H1 (cell line): ENCODE measurements at regions not wholly inside any gene's neighbourhood (a gene's known extent, or its start where the extent isn't known, plus 50 kb on each side); places are given as distances from the start of the nearest gene placed in this dataset.

Experiments
- CTCF ChIA-PET: fragments of 300-600 bp; sonication (Branson Sonifier 250); formaldehyde crosslinking; loops from one replicate; lab custom pipeline; 2021; ENCODE audit not compliant: partially characterized antibody; lab: Charles Lee
- POLR2A ChIA-PET: fragments of 300-600 bp; sonication (Branson Sonifier 250); formaldehyde crosslinking; loops from one replicate; lab custom pipeline; 2021; ENCODE audit warnings: inconsistent platforms; ENCODE audit not compliant: partially characterized antibody; lab: Charles Lee
- DNase-seq, 2 experiments: peaks; one replicate each; pipeline versions ENCODE4 v3.0.0 to v3.0.0-alpha.2; 2010 to 2022; ENCODE audit warnings: low spot score in 2 of 2, low read depth in 1 of 2, mixed read lengths in 1 of 2
- FAIRE-seq: peaks from 2 replicates; lab custom pipeline; 2011; peaks lifted over from hg19 to GRCh38; lab: Jason Lieb, UNC
- H2AFZ ChIP-seq: 2 replicates; pipeline ENCODE4 v1.8.1; 2012; ENCODE audit warnings: low read length, inconsistent platforms
- H2AK5ac ChIP-seq: 2 replicates; pipeline ENCODE4 v1.6.1; 2013; ENCODE audit warnings: low read depth, low read length
- H2BK120ac ChIP-seq: replicated peaks from 2 replicates; pipeline ENCODE3; 2013; ENCODE audit warnings: low read depth, low read length, inconsistent platforms
- H2BK12ac ChIP-seq: 2 replicates; pipeline ENCODE4 v1.6.1; 2013; ENCODE audit warnings: low read depth, low read length
- H2BK15ac ChIP-seq: 2 replicates; pipeline ENCODE4 v1.6.1; 2013; ENCODE audit warnings: low read length
- H2BK20ac ChIP-seq: 2 replicates; pipeline ENCODE4 v1.6.1; 2013; ENCODE audit warnings: low read length
- H2BK5ac ChIP-seq: 2 replicates; pipeline ENCODE4 v1.6.1; 2013; ENCODE audit warnings: low read depth, low read length
- H3K14ac ChIP-seq: 2 replicates; pipeline ENCODE4 v1.6.1; 2013; ENCODE audit warnings: inconsistent platforms; ENCODE audit not compliant: insufficient read length
- H3K18ac ChIP-seq: 2 replicates; pipeline ENCODE4 v1.6.1; 2013; ENCODE audit warnings: low read length; ENCODE audit errors: extremely low read depth
- H3K23ac ChIP-seq: 2 replicates; pipeline ENCODE4 v1.6.1; 2013; ENCODE audit warnings: inconsistent platforms; ENCODE audit not compliant: insufficient read length
- H3K23me2 ChIP-seq: 2 replicates; pipeline ENCODE4 v1.6.1; 2013; ENCODE audit warnings: low read depth, low read length
- H3K27ac ChIP-seq: 2 replicates; pipeline ENCODE4 v1.6.1; 2011; ENCODE audit warnings: low read depth, low read length, inconsistent platforms
- H3K27me3 ChIP-seq, 4 experiments: replicated peaks in 1 of 4; 1 replicate in 1 of 4; 2 replicates in 3 of 4; pipeline versions ENCODE4 v1.6.1 to v1.8.1; 2011 to 2013; ENCODE audit warnings: low read length in 3 of 4, mild to moderate bottlenecking in 3 of 4, inconsistent platforms in 2 of 4, mixed read lengths in 2 of 4, moderate library complexity in 1 of 4; ENCODE audit not compliant: control insufficient read depth in 3 of 4, insufficient read depth in 3 of 4; ENCODE audit errors: extremely low read depth in 1 of 4
- H3K36me3 ChIP-seq, 4 experiments: 2 replicates each; pipeline versions ENCODE4 v1.6.1 to v1.8.1; 2011 to 2013; ENCODE audit warnings: mild to moderate bottlenecking in 4 of 4, low read length in 3 of 4, moderate library complexity in 2 of 4, control low read depth in 1 of 4, inconsistent platforms in 1 of 4; ENCODE audit not compliant: insufficient read depth in 4 of 4, control insufficient read depth in 2 of 4
- H3K4ac ChIP-seq: replicated peaks from 2 replicates; pipeline ENCODE3; 2013; ENCODE audit warnings: low read length, low read depth, mixed read lengths, inconsistent platforms; ENCODE audit not compliant: insufficient read length
- H3K4me1 ChIP-seq, 4 experiments: replicated peaks in 1 of 4; 1 replicate in 1 of 4; 2 replicates in 3 of 4; pipeline versions ENCODE4 v1.6.1 to v1.8.1; 2011 to 2013; ENCODE audit warnings: low read length in 3 of 4, inconsistent platforms in 2 of 4, mixed read lengths in 1 of 4; ENCODE audit not compliant: insufficient read depth in 4 of 4, control insufficient read depth in 3 of 4
- H3K4me2 ChIP-seq, 2 experiments: 2 replicates each; pipeline versions ENCODE4 v1.6.1 to v1.8.1; 2011 to 2013; ENCODE audit warnings: low read depth in 2 of 2, low read length in 2 of 2, control low read depth in 1 of 2, inconsistent platforms in 1 of 2, mild to moderate bottlenecking in 1 of 2; ENCODE audit not compliant: insufficient read depth in 1 of 2
- H3K4me3 ChIP-seq, 4 experiments: fragments of 200-600, 300-600 bp in 1 of 4; sonication (generic), shearing (Covaris generic), sonication (Bioruptor Twin) in 1 of 4; 2 replicates each; pipeline versions ENCODE4 v1.5.1 to v1.8.1; 2011 to 2016; ENCODE audit warnings: low read length in 4 of 4, low read depth in 3 of 4, control low read depth in 2 of 4, inconsistent platforms in 2 of 4, mild to moderate bottlenecking in 2 of 4, mixed read lengths in 1 of 4, moderate library complexity in 1 of 4; ENCODE audit not compliant: insufficient read depth in 2 of 4; ENCODE audit errors: extremely low read depth in 1 of 4
- H3K56ac ChIP-seq: replicated peaks from 2 replicates; pipeline ENCODE3; 2013; ENCODE audit warnings: low read depth, mild to moderate bottlenecking, mixed read lengths, low read length, inconsistent platforms; ENCODE audit not compliant: insufficient read length
- H3K79me1 ChIP-seq: 2 replicates; pipeline ENCODE4 v1.6.1; 2013; ENCODE audit warnings: low read depth, low read length, control low read depth
- H3K79me2 ChIP-seq, 2 experiments: 2 replicates each; pipeline versions ENCODE4 v1.6.1 to v1.8.1; 2012 to 2013; ENCODE audit warnings: low read length in 2 of 2, mild to moderate bottlenecking in 2 of 2, inconsistent platforms in 1 of 2; ENCODE audit not compliant: insufficient read depth in 2 of 2, control insufficient read depth in 1 of 2
- H3K9ac ChIP-seq, 4 experiments: replicated peaks in 1 of 4; 1 replicate in 1 of 4; 2 replicates in 3 of 4; pipeline versions ENCODE4 v1.6.1 to v1.8.1; 2011 to 2013; ENCODE audit warnings: low read depth in 3 of 4, low read length in 3 of 4, control low read depth in 2 of 4, mild to moderate bottlenecking in 2 of 4, moderate library complexity in 2 of 4, inconsistent platforms in 1 of 4; ENCODE audit errors: extremely low read depth in 1 of 4
- H3K9me3 ChIP-seq, 2 experiments: 2 replicates each; pipeline versions ENCODE4 v1.6.1 to v1.8.1; 2012 to 2013; ENCODE audit warnings: mild to moderate bottlenecking in 2 of 2, moderate library complexity in 2 of 2, control low read depth in 1 of 2, inconsistent platforms in 1 of 2, low read depth in 1 of 2, low read length in 1 of 2, mixed read lengths in 1 of 2; ENCODE audit not compliant: insufficient read depth in 2 of 2
- H4K20me1 ChIP-seq, 2 experiments: replicated peaks in 1 of 2; 2 replicates each; pipeline versions ENCODE3 to v1.8.1; 2011 to 2013; ENCODE audit warnings: inconsistent platforms in 2 of 2, low read length in 2 of 2, mild to moderate bottlenecking in 1 of 2; ENCODE audit not compliant: insufficient read depth in 2 of 2, control insufficient read depth in 1 of 2
- H4K5ac ChIP-seq: 2 replicates; pipeline ENCODE4 v1.6.1; 2013; ENCODE audit warnings: low read length, low read depth, mixed read lengths, inconsistent platforms; ENCODE audit not compliant: insufficient read length
- H4K8ac ChIP-seq: 2 replicates; pipeline ENCODE4 v1.8.0; 2013; ENCODE audit warnings: mild to moderate bottlenecking, moderate library complexity, low read length, inconsistent platforms; ENCODE audit not compliant: insufficient read depth; ENCODE audit errors: extremely low read depth
- H4K91ac ChIP-seq: replicated peaks from 2 replicates; pipeline ENCODE3; 2013; ENCODE audit warnings: low read length, mixed read lengths, inconsistent platforms; ENCODE audit not compliant: insufficient read length
- BACH1 ChIP-seq: IDR thresholded peaks from 2 replicates; pipeline ENCODE4 v1.6.1; 2012; ENCODE audit warnings: low read length, improper control_type of control experiment
- CBX8 ChIP-seq: fragments of 300-800, 300-1000 bp; sonication (generic); IDR thresholded peaks from 2 replicates; pipeline ENCODE4 v1.7.1; 2016; ENCODE audit warnings: low read depth, low read length, borderline replicate concordance
- CEBPB ChIP-seq: IDR thresholded peaks from 2 replicates; pipeline ENCODE4 v1.6.1; 2012; ENCODE audit warnings: low read depth, low read length
- JUND ChIP-seq: IDR thresholded peaks from 2 replicates; pipeline ENCODE4 v1.6.1; 2011; ENCODE audit warnings: mild to moderate bottlenecking, improper control_type of control experiment, low read length
- PHF8 ChIP-seq: fragments of 200-600 bp; sonication (generic); conservative IDR thresholded peaks from 2 replicates; pipeline ENCODE4 v1.7.1; 2012; ENCODE audit warnings: low read depth, mild to moderate bottlenecking, inconsistent platforms, low read length, moderate library complexity
- POLR2A ChIP-seq, 2 experiments: IDR thresholded peaks; 1 replicate in 1 of 2; 2 replicates in 1 of 2; pipeline ENCODE4 v1.6.1; 2011; ENCODE audit warnings: low read depth in 2 of 2, low read length in 2 of 2, mild to moderate bottlenecking in 2 of 2; ENCODE audit errors: control extremely low read depth in 1 of 2
- POLR2AphosphoS5 ChIP-seq: IDR thresholded peaks from 2 replicates; pipeline ENCODE4 v1.6.1; 2011; ENCODE audit warnings: low read depth, low read length
- SAP30 ChIP-seq: fragments of 300-600 bp; sonication (generic); IDR thresholded peaks from 2 replicates; pipeline ENCODE4 v1.7.1; 2012; ENCODE audit warnings: low read length, moderate library complexity, mild to moderate bottlenecking, inconsistent platforms; ENCODE audit not compliant: insufficient read depth, insufficient replicate concordance
- SIN3A ChIP-seq, 2 experiments: IDR thresholded peaks in 1 of 2; conservative IDR thresholded peaks in 1 of 2; 2 replicates each; pipeline ENCODE4 v1.6.1; 2011 to 2012; ENCODE audit warnings: low read length in 2 of 2, improper control_type of control experiment in 1 of 2, low read depth in 1 of 2, mild to moderate bottlenecking in 1 of 2
- SP1 ChIP-seq: IDR thresholded peaks from 2 replicates; pipeline ENCODE4 v1.6.1; 2011; ENCODE audit warnings: low read depth, low read length
- TBP ChIP-seq: IDR thresholded peaks from 2 replicates; pipeline ENCODE4 v1.6.1; 2011; ENCODE audit warnings: low read depth, low read length, improper control_type of control experiment
- YY1 ChIP-seq: IDR thresholded peaks from 2 replicates; pipeline ENCODE4 v1.6.1; 2011; ENCODE audit warnings: low read depth, mild to moderate bottlenecking, low read length
- WGBS, 2 experiments: shearing (Covaris generic) in 1 of 2; methylation state at CpG; one replicate each; pipeline versions ENCODE4 v1.1.6 to v1.1.7; 2013 to 2015; ENCODE audit warnings: low lambda C conversion rate in 2 of 2, mixed read lengths in 2 of 2, inconsistent platforms in 1 of 2, low coverage in 1 of 2, missing lambda C conversion rate in 1 of 2; ENCODE audit not compliant: insufficient replicate concordance in 2 of 2, insufficient coverage in 1 of 2, insufficient read length in 1 of 2; ENCODE audit errors: extremely low coverage in 1 of 2, missing lambda C conversion rate in 1 of 2; 5-methylcytosine and 5-hydroxymethylcytosine counted together
- TF ChIP-seq, protein P1 (sequence below): IDR thresholded peaks from 2 replicates; pipeline ENCODE4 v1.6.1; 2011; ENCODE audit warnings: low read length, improper control_type of control experiment
- TF ChIP-seq, protein P2 (sequence below): IDR thresholded peaks from 2 replicates; pipeline ENCODE4 v1.6.1; 2012; ENCODE audit warnings: inconsistent platforms

DNA sequence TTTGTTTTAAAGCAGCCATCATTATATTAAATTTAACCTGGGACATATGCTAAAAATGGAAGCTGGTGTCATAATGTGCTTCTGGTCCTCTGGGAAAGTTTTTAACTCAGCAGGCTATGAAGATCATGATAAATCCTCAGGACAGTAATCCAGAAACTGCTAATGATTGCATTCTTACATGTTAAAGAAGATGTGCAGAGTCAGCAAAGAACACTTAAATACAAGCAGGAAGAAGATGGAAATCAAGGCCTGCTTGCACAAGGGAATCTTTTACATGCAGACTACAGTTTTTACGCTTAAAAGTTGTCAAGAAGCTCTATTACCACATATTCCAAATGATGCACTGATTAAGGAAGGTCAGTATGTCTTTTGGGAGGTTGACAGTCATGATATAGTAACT lies 246.0 kb upstream of the PTPRD start:
- FAIRE-seq (no peak), DNase-seq (no peak)
- ChIA-PET CTCF (no interaction called here), POLR2A (no interaction called here)
- Histone ChIP-seq H3K56ac (no peak overlapping the region), H3K36me3 (no peaks in the 10 kb centered on the region), H2AFZ (peak overlapping the region; percentile 61; the same call in 1 of the 2 replicates), H4K91ac (no peak overlapping the region), H3K4me1 (no peaks in the 10 kb centered on the region), H4K8ac (no peak overlapping the region), H2BK15ac (no peak overlapping the region), H3K14ac (no peak overlapping the region), H3K79me1 (no peaks in the 10 kb centered on the region), H3K18ac (no peak overlapping the region), H3K27ac (no peak overlapping the region), H2BK120ac (no peak overlapping the region), H3K4ac (no peak overlapping the region), H3K4me2 (no peak overlapping the region), H3K23ac (no peak overlapping the region), H3K9ac (peak overlapping the region in 1 of 4 experiments; percentile 34; a peak in 1 of 7 replicates), H4K5ac (no peak overlapping the region), H2BK12ac (no peak overlapping the region), H3K23me2 (no peaks in the 10 kb centered on the region), H4K20me1 (no peaks in the 10 kb centered on the region), H3K9me3 (no peaks in the 10 kb centered on the region), H3K27me3 (no peaks in the 10 kb centered on the region), H3K4me3 (no peak overlapping the region), H2BK20ac (no peak overlapping the region), H2AK5ac (no peak overlapping the region), H2BK5ac (no peak overlapping the region), H3K79me2 (no peaks in the 10 kb centered on the region)
- WGBS, 2 experiments = 100% methylated on average over 1 of the region's 1 CpG; no CpG with 5 or more reads in 1 of the 2 experiments
- TF ChIP-seq TBP (no peak), BACH1 (no peak), SP1 (no peak), YY1 (no peak), POLR2AphosphoS5 (no peak), PHF8 (no peak), SAP30 (no peak), CEBPB (no peak), CBX8 (no peak), JUND (no peak), SIN3A (conservative IDR thresholded peaks at IDR 0.05 in 1 of 2, IDR thresholded peaks at IDR 0.05 in 1 of 2; ENCODE audit: low read depth in 1 of 2, low read length in 2 of 2) (no peak), POLR2A (IDR thresholded peaks at IDR 0.05; ENCODE audit: control extremely low read depth in 1 of 2, low read depth in 2 of 2, low read length in 2 of 2) (no peak)
- TF ChIP-seq, protein P1, sequence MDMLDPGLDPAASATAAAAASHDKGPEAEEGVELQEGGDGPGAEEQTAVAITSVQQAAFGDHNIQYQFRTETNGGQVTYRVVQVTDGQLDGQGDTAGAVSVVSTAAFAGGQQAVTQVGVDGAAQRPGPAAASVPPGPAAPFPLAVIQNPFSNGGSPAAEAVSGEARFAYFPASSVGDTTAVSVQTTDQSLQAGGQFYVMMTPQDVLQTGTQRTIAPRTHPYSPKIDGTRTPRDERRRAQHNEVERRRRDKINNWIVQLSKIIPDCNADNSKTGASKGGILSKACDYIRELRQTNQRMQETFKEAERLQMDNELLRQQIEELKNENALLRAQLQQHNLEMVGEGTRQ = no peak
- TF ChIP-seq, protein P2, sequence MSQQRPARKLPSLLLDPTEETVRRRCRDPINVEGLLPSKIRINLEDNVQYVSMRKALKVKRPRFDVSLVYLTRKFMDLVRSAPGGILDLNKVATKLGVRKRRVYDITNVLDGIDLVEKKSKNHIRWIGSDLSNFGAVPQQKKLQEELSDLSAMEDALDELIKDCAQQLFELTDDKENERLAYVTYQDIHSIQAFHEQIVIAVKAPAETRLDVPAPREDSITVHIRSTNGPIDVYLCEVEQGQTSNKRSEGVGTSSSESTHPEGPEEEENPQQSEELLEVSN = no peak
